ENCODE measurements at regions not wholly inside any gene's neighbourhood (a gene's known extent, or its start where the extent isn't known, plus 50 kb on each side); places are given as distances from the start of the nearest gene placed in this dataset.

GRCh38 chr2:150043172-150043500, 444.3 kb downstream of the RND3 start:
- no peak for TF ChIP-seq POLR2A (IDR thresholded peaks at IDR 0.05; ENCODE audit: low read depth, low read length)
- TF ChIP-seq POLR2AphosphoS5 (IDR thresholded peaks at IDR 0.05; ENCODE audit: low read depth, low read length): no peak
- TF ChIP-seq TAF1 (IDR thresholded peaks at IDR 0.05; ENCODE audit: borderline replicate concordance, low read depth, low read length): no peak
